Liver (tissue), 3 donors: ENCODE measurements at regions not wholly inside any gene's neighbourhood (a gene's known extent, or its start where the extent isn't known, plus 50 kb on each side); places are given as distances from the start of the nearest gene placed in this dataset.

ENCODE experiments used
- EGR1 ChIP-seq, 2 donors: IDR thresholded peaks; 2 replicates each; pipeline ENCODE4 v1.6.1; 2016 to 2018; ENCODE audit warnings: antibody characterized with exemption in 2 of 2, low read depth in 2 of 2
- FOXA1 ChIP-seq: IDR thresholded peaks from 2 replicates; pipeline ENCODE4 v1.6.1; 2016; ENCODE audit warnings: antibody characterized with exemption
- GABPA ChIP-seq, 2 donors: IDR thresholded peaks in 1 of 2; conservative IDR thresholded peaks in 1 of 2; 2 replicates each; pipeline ENCODE4 v1.6.1; 2016; ENCODE audit warnings: antibody characterized with exemption in 2 of 2, mild to moderate bottlenecking in 1 of 2, moderate library complexity in 1 of 2
- RAD21 ChIP-seq, 2 donors: IDR thresholded peaks; 2 replicates each; pipeline ENCODE4 v1.6.1; 2016; ENCODE audit warnings: antibody characterized with exemption in 2 of 2, mild to moderate bottlenecking in 2 of 2
- TAF1 ChIP-seq: conservative IDR thresholded peaks from 2 replicates; pipeline ENCODE4 v1.6.1; 2016; ENCODE audit warnings: antibody characterized with exemption, mild to moderate bottlenecking
- TF ChIP-seq, protein P1 (sequence below): fragments of 150-350 bp; IDR thresholded peaks from 2 replicates; pipeline ENCODE4 v1.5.1; 2017; ENCODE audit warnings: improper control_type of control experiment, low read depth, low read length; ENCODE audit not compliant: missing input control
- TF ChIP-seq, protein P2 (sequence below): IDR thresholded peaks from 2 replicates; pipeline ENCODE4 v1.6.1; 2016; ENCODE audit warnings: antibody characterized with exemption
- TF ChIP-seq, protein P3 (sequence below): IDR thresholded peaks from 2 replicates; pipeline ENCODE4 v1.6.1; 2016; ENCODE audit warnings: antibody characterized with exemption
- donor health status: healthy.
- donor health status: healthy.

DNA sequence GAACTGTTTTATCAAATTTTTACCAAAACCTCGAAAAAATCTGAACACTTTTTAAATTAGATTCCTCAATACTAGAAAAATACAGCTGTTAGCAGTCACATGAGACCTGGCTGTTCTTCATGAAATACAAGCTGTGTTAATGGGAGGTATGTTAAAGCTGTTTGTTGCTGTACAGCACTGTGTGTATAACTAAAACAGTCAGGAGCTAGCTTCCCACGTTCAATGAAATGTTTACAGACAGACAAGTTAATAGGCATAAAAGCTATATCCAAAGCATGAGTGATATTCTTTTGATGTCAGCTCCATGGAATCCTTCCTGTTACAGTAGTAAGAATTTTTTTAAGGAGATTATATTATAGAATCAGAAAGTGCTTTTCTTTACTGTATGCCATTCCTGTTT lies 223.2 kb upstream of the FOXD3 start:
- TF ChIP-seq RAD21 (IDR thresholded peaks at IDR 0.05) = no peak
- TF ChIP-seq, protein P1, sequence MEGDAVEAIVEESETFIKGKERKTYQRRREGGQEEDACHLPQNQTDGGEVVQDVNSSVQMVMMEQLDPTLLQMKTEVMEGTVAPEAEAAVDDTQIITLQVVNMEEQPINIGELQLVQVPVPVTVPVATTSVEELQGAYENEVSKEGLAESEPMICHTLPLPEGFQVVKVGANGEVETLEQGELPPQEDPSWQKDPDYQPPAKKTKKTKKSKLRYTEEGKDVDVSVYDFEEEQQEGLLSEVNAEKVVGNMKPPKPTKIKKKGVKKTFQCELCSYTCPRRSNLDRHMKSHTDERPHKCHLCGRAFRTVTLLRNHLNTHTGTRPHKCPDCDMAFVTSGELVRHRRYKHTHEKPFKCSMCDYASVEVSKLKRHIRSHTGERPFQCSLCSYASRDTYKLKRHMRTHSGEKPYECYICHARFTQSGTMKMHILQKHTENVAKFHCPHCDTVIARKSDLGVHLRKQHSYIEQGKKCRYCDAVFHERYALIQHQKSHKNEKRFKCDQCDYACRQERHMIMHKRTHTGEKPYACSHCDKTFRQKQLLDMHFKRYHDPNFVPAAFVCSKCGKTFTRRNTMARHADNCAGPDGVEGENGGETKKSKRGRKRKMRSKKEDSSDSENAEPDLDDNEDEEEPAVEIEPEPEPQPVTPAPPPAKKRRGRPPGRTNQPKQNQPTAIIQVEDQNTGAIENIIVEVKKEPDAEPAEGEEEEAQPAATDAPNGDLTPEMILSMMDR = no peak
- TF ChIP-seq EGR1 (IDR thresholded peaks at IDR 0.05; ENCODE audit: low read depth in 2 of 2) = no peak
- TF ChIP-seq TAF1 = no peak
- TF ChIP-seq FOXA1 = no peak
- TF ChIP-seq, protein P2, sequence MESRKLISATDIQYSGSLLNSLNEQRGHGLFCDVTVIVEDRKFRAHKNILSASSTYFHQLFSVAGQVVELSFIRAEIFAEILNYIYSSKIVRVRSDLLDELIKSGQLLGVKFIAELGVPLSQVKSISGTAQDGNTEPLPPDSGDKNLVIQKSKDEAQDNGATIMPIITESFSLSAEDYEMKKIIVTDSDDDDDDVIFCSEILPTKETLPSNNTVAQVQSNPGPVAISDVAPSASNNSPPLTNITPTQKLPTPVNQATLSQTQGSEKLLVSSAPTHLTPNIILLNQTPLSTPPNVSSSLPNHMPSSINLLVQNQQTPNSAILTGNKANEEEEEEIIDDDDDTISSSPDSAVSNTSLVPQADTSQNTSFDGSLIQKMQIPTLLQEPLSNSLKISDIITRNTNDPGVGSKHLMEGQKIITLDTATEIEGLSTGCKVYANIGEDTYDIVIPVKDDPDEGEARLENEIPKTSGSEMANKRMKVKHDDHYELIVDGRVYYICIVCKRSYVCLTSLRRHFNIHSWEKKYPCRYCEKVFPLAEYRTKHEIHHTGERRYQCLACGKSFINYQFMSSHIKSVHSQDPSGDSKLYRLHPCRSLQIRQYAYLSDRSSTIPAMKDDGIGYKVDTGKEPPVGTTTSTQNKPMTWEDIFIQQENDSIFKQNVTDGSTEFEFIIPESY = no peak
- TF ChIP-seq, protein P3, sequence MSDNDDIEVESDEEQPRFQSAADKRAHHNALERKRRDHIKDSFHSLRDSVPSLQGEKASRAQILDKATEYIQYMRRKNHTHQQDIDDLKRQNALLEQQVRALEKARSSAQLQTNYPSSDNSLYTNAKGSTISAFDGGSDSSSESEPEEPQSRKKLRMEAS = no peak
- TF ChIP-seq GABPA (IDR thresholded peaks at IDR 0.05 in 1 of 2, conservative IDR thresholded peaks at IDR 0.05 in 1 of 2) = no peak
